ENCODE measurements at regions not wholly inside any gene's neighbourhood (a gene's known extent, or its start where the extent isn't known, plus 50 kb on each side); places are given as distances from the start of the nearest gene placed in this dataset.

- TF ChIP-seq FOSL1 (tag; conservative IDR thresholded peaks at IDR 0.05), result peak; percentile 88
These were observed 168.7 kb upstream of the LYZL1 start (continued) for GRCh38 chr10:29120216-29120615.

DNA sequence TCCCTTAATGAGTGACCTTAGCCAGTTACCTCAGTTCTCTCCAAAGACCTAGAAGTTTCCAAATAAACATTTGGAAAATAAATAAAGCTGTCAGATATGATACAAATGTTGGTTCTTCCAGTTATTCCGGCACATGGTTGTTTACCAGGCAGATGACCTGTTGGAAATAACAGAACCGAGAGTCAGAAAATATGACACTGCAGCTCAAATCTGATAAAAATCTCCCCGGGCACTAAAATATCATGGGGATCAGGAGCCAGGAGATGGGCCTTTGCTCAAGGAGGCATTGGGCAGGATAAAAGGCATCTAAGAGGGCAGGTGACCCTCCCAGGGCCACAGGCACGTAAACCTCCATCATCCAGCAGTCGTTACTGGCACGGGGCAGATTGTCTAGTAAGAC lies 164.0 kb upstream of the LYZL1 start:
- Histone ChIP-seq H3K9me3 (replicated peaks; ENCODE audit: control insufficient read depth, insufficient read depth, low read depth, low read length) (no peaks in the 10 kb centered on the region), H3K4me3 (no peak overlapping the region), H3K36me3 (ENCODE audit: control insufficient read depth, insufficient read depth, low read length) (no peaks in the 10 kb centered on the region), H4K20me1 (replicated peaks; ENCODE audit: control insufficient read depth, insufficient read depth, low read length) (no peaks in the 10 kb centered on the region), H3K9me1 (ENCODE audit: control insufficient read depth, insufficient read depth, low read length) (no peaks in the 10 kb centered on the region), H3K27ac (ENCODE audit: extremely low read depth, low read depth, low read length) (no peak overlapping the region), H2AFZ (ENCODE audit: low read depth, low read length) (0 out of 2 replicates have a peak overlapping the region, but pooled peaks have one; percentile 8), H3K27me3 (ENCODE audit: control insufficient read depth in 2 of 2, insufficient read depth in 2 of 2, low read length in 2 of 2) (peaks cover 2 to 7% of the 10 kb centered on the region in 2 experiments; a peak in 3 of 5 replicates), H3K4me2 (ENCODE audit: insufficient read depth, low read length) (no peak overlapping the region), H3K79me2 (ENCODE audit: control insufficient read depth, insufficient read depth, low read length) (no peaks in the 10 kb centered on the region), H3K4me1 (replicated peaks in 1 of 2; ENCODE audit: control insufficient read depth in 2 of 2, insufficient read depth in 2 of 2, low read length in 2 of 2) (no peaks in the 10 kb centered on the region), H3K9ac (ENCODE audit: insufficient read depth in 1 of 2, low read depth in 2 of 2, low read length in 2 of 2) (no peak overlapping the region)
- ChIA-PET CTCF (ENCODE audit: low intra/inter-chr PET ratio) (no interaction called here), POLR2A (interaction anchor here (0.6 to 1.0 kb wide), 2 partner anchors 9 to 12 kb away, joined by 3 read pairs; no protein-coding TSS in a partner anchor)
- DNase-seq (ENCODE audit: extremely low read depth in 1 of 4, low spot score in 3 of 4) (no peak), ATAC-seq (no peak), FAIRE-seq (no peak)
- BruUV-seq (replicated peaks), result no TSS peak
- 24% methylated on average over 6 of the region's 6 CpGs for WGBS (ENCODE audit: insufficient coverage, low coverage, missing lambda C conversion rate)
- intact Hi-C loops (cut with micrococcal nuclease) (no loop called here), in situ Hi-C loops (cut with MboI) (loop anchor here (25.0 kb wide), 1 partner anchor 463 kb away; no protein-coding TSS in a partner anchor)
- TF ChIP-seq, protein P1, sequence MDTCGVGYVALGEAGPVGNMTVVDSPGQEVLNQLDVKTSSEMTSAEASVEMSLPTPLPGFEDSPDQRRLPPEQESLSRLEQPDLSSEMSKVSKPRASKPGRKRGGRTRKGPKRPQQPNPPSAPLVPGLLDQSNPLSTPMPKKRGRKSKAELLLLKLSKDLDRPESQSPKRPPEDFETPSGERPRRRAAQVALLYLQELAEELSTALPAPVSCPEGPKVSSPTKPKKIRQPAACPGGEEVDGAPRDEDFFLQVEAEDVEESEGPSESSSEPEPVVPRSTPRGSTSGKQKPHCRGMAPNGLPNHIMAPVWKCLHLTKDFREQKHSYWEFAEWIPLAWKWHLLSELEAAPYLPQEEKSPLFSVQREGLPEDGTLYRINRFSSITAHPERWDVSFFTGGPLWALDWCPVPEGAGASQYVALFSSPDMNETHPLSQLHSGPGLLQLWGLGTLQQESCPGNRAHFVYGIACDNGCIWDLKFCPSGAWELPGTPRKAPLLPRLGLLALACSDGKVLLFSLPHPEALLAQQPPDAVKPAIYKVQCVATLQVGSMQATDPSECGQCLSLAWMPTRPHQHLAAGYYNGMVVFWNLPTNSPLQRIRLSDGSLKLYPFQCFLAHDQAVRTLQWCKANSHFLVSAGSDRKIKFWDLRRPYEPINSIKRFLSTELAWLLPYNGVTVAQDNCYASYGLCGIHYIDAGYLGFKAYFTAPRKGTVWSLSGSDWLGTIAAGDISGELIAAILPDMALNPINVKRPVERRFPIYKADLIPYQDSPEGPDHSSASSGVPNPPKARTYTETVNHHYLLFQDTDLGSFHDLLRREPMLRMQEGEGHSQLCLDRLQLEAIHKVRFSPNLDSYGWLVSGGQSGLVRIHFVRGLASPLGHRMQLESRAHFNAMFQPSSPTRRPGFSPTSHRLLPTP (IDR thresholded peaks at IDR 0.05; ENCODE audit: borderline replicate concordance, extremely low read depth, insufficient read length), result no peak
- TF ChIP-seq PREB (CRISPR knock-in tag; IDR thresholded peaks at IDR 0.05) (no peak), ZFP36 (IDR thresholded peaks at IDR 0.05; ENCODE audit: low read depth, low read length, partially characterized antibody) (no peak), WHSC1 (IDR thresholded peaks at IDR 0.05; ENCODE audit: low read length) (no peak), PHB2 (IDR thresholded peaks at IDR 0.05; ENCODE audit: low read depth) (no peak), TCF7 (IDR thresholded peaks at IDR 0.05; ENCODE audit: borderline replicate concordance) (no peak)
- TF ChIP-seq, protein P2, sequence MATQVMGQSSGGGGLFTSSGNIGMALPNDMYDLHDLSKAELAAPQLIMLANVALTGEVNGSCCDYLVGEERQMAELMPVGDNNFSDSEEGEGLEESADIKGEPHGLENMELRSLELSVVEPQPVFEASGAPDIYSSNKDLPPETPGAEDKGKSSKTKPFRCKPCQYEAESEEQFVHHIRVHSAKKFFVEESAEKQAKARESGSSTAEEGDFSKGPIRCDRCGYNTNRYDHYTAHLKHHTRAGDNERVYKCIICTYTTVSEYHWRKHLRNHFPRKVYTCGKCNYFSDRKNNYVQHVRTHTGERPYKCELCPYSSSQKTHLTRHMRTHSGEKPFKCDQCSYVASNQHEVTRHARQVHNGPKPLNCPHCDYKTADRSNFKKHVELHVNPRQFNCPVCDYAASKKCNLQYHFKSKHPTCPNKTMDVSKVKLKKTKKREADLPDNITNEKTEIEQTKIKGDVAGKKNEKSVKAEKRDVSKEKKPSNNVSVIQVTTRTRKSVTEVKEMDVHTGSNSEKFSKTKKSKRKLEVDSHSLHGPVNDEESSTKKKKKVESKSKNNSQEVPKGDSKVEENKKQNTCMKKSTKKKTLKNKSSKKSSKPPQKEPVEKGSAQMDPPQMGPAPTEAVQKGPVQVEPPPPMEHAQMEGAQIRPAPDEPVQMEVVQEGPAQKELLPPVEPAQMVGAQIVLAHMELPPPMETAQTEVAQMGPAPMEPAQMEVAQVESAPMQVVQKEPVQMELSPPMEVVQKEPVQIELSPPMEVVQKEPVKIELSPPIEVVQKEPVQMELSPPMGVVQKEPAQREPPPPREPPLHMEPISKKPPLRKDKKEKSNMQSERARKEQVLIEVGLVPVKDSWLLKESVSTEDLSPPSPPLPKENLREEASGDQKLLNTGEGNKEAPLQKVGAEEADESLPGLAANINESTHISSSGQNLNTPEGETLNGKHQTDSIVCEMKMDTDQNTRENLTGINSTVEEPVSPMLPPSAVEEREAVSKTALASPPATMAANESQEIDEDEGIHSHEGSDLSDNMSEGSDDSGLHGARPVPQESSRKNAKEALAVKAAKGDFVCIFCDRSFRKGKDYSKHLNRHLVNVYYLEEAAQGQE (IDR thresholded peaks at IDR 0.05; ENCODE audit: borderline replicate concordance), result no peak
- TF ChIP-seq, protein P2 (CRISPR knock-in tag; IDR thresholded peaks at IDR 0.05; ENCODE audit: low read depth), result no peak
